HepG2 (cell line): ENCODE measurements at regions not wholly inside any gene's neighbourhood (a gene's known extent, or its start where the extent isn't known, plus 50 kb on each side); places are given as distances from the start of the nearest gene placed in this dataset.

Experiments used
- ATAC-seq: fragments of 200-7000 bp; cut with Tn5 transposase; 3 replicates; pipeline ENCODE4 v1.9.1; 2020; ENCODE audit warnings: mild to moderate bottlenecking, moderate library complexity
- BruUV-seq: library from RNA; stranded (reverse); fragments of 400-500 nt; replicated peaks from 2 replicates; lab custom pipeline; 2021; lab: Mats Ljungman, UMichigan
- CTCF ChIA-PET: fragments of 300-600 bp; formaldehyde crosslinking; extraction: SDS; loops from one replicate; lab custom pipeline; 2021; ENCODE audit warnings: low total read pairs, inconsistent platforms, low intra/inter-chr PET ratio; lab: Yijun Ruan, JAX
- POLR2A ChIA-PET: fragments of 350-600 bp; sonication (Branson Sonifier 250); formaldehyde crosslinking; loops from one replicate; lab custom pipeline; 2020; ENCODE audit warnings: antibody characterized with exemption, inconsistent platforms; lab: Yijun Ruan, JAX
- DNase-seq: peaks from one replicate; pipeline ENCODE4 v3.0.0-alpha.2; 2015; ENCODE audit warnings: low spot score
- FAIRE-seq: peaks from 3 replicates; lab custom pipeline; 2011; peaks lifted over from hg19 to GRCh38; lab: Jason Lieb, UNC
- H2AFZ ChIP-seq: one replicate; pipeline ENCODE4 v1.6.1; 2011; ENCODE audit warnings: low read length, inconsistent platforms
- H3K27ac ChIP-seq: fragments of 300-600 bp; 3 replicates; pipeline ENCODE4 v1.8.0; 2011; ENCODE audit warnings: mixed run types, mild to moderate bottlenecking, mixed read lengths, low read length, inconsistent platforms; ENCODE audit not compliant: insufficient read depth; ENCODE audit errors: extremely low read length
- H3K27me3 ChIP-seq, 2 experiments: fragments of 200-600 bp in 1 of 2; 2 replicates in 1 of 2; 3 replicates in 1 of 2; pipeline versions ENCODE4 v1.6.0 to v1.8.0; 2011; ENCODE audit warnings: low read length in 2 of 2, mild to moderate bottlenecking in 2 of 2, moderate library complexity in 2 of 2, inconsistent platforms in 1 of 2; ENCODE audit not compliant: insufficient read depth in 2 of 2, control insufficient read depth in 1 of 2
- H3K36me3 ChIP-seq, 2 experiments: fragments of 200-600 bp in 1 of 2; replicated peaks in 1 of 2; 2 replicates in 1 of 2; 3 replicates in 1 of 2; pipeline versions ENCODE4 v1.5.1 to v1.8.0; 2011; ENCODE audit warnings: low read length in 2 of 2, inconsistent platforms in 1 of 2; ENCODE audit not compliant: insufficient read depth in 2 of 2, control insufficient read depth in 1 of 2
- H3K4me1 ChIP-seq: 2 replicates; pipeline ENCODE4 v1.5.1; 2012; ENCODE audit warnings: low read length, inconsistent platforms; ENCODE audit not compliant: insufficient read depth
- H3K4me2 ChIP-seq: 2 replicates; pipeline ENCODE4 v1.6.0; 2011; ENCODE audit warnings: low read depth, low read length, inconsistent platforms
- H3K4me3 ChIP-seq, 3 experiments: fragments of 200-600 bp in 1 of 3; sonication (generic), shearing (Covaris generic) in 1 of 3; replicated peaks in 1 of 3; 2 replicates each; pipeline ENCODE4 v1.5.1; 2011 to 2016; ENCODE audit warnings: low read length in 3 of 3, inconsistent platforms in 2 of 3, low read depth in 2 of 3, mild to moderate bottlenecking in 2 of 3, control low read depth in 1 of 3, mixed read lengths in 1 of 3; ENCODE audit not compliant: insufficient read depth in 1 of 3
- H3K79me2 ChIP-seq: one replicate; pipeline ENCODE4 v1.6.1; 2011; ENCODE audit warnings: low read length, inconsistent platforms; ENCODE audit not compliant: insufficient read depth
- H3K9ac ChIP-seq: 2 replicates; pipeline ENCODE4 v1.6.0; 2011; ENCODE audit warnings: mild to moderate bottlenecking, low read depth, low read length, inconsistent platforms; ENCODE audit not compliant: insufficient read depth
- H3K9me3 ChIP-seq: 2 replicates; pipeline ENCODE4 v1.5.1; 2012; ENCODE audit warnings: mild to moderate bottlenecking, low read length
- H4K20me1 ChIP-seq: 2 replicates; pipeline ENCODE4 v1.6.0; 2011; ENCODE audit warnings: inconsistent platforms, mild to moderate bottlenecking, low read length, moderate library complexity; ENCODE audit not compliant: insufficient read depth
- AGO2 ChIP-seq: fragments of 200-400 bp; formaldehyde crosslinking; optimal IDR thresholded peaks from 2 replicates; pipeline ENCODE3; 2017; ENCODE audit warnings: mild to moderate bottlenecking, low read depth, low read length, moderate library complexity
- AKAP8 ChIP-seq: sonication (generic); formaldehyde crosslinking; IDR thresholded peaks from 2 replicates; pipeline ENCODE4 v1.5.1; 2020; ENCODE audit warnings: mild to moderate bottlenecking, missing genetic modification reagents
- GLI4 ChIP-seq: sonication (generic); formaldehyde crosslinking; IDR thresholded peaks from 2 replicates; pipeline ENCODE4 v1.5.1; 2020; ENCODE audit warnings: missing genetic modification reagents, mild to moderate bottlenecking, moderate library complexity, borderline replicate concordance
- MTA3 ChIP-seq: sonication (generic); formaldehyde crosslinking; IDR thresholded peaks from 2 replicates; pipeline ENCODE4 v1.4.0; 2020; ENCODE audit warnings: missing genetic modification reagents
- RFXANK ChIP-seq: IDR thresholded peaks from 2 replicates; pipeline ENCODE4 v1.6.1; 2016
- SCMH1 ChIP-seq: sonication (generic); formaldehyde crosslinking; IDR thresholded peaks from 2 replicates; pipeline ENCODE4 v1.9.0; 2021; ENCODE audit warnings: missing genetic modification reagents, mild to moderate bottlenecking, borderline replicate concordance
- SNAPC2 ChIP-seq: sonication (generic); formaldehyde crosslinking; IDR thresholded peaks from 2 replicates; pipeline ENCODE4 v1.8.1; 2022; ENCODE audit warnings: mild to moderate bottlenecking, missing genetic modification reagents
- ZNF18 ChIP-seq: sonication (generic); formaldehyde crosslinking; IDR thresholded peaks from 2 replicates; pipeline ENCODE4 v1.8.0; 2022; ENCODE audit warnings: mild to moderate bottlenecking, missing genetic modification reagents; ENCODE audit not compliant: insufficient replicate concordance
- ZNF20 ChIP-seq: sonication (generic); formaldehyde crosslinking; IDR thresholded peaks from 2 replicates; pipeline ENCODE4 v1.4.0; 2020; ENCODE audit warnings: mild to moderate bottlenecking, moderate library complexity, missing genetic modification reagents
- ZSCAN31 ChIP-seq: sonication (generic); formaldehyde crosslinking; IDR thresholded peaks from 2 replicates; pipeline ENCODE4 v1.5.0; 2020; ENCODE audit warnings: low read depth, mild to moderate bottlenecking, missing genetic modification reagents
- WGBS: methylation state at CpG from one replicate; pipeline ENCODE4 v1.1.6; 2017; ENCODE audit warnings: low lambda C conversion rate; 5-methylcytosine and 5-hydroxymethylcytosine counted together
- in situ Hi-C: cut with HindIII; loops from 2 replicates; pipeline ENCODE4 v1.10.0; 2017; ENCODE audit warnings: low pct_unique_long_range_greater_than_20kb; ENCODE audit not compliant: extremely low pct_ligation_motif_present
- intact Hi-C: fragments of 100-400 bp; cut with micrococcal nuclease; formaldehyde crosslinking; loops from one replicate; pipeline ENCODE4 v1.10.0; 2022; ENCODE audit not compliant: unreplicated experiment
- TF ChIP-seq, protein P1 (sequence below): fragments of 450-650 bp; IDR thresholded peaks from 2 replicates; pipeline ENCODE4 v1.6.1; 2017; ENCODE audit warnings: mild to moderate bottlenecking
- TF ChIP-seq, protein P2 (sequence below): IDR thresholded peaks from 2 replicates; pipeline ENCODE4 v1.6.1; 2018; ENCODE audit warnings: missing genetic modification reagents, mild to moderate bottlenecking, missing compliant biosample characterization
- TF ChIP-seq, protein P3 (sequence below): sonication (generic); formaldehyde crosslinking; IDR thresholded peaks from 2 replicates; pipeline ENCODE4 v1.5.0; 2020; ENCODE audit warnings: mild to moderate bottlenecking, missing genetic modification reagents
- TF ChIP-seq, protein P4 (sequence below): sonication (generic); formaldehyde crosslinking; IDR thresholded peaks from 2 replicates; pipeline ENCODE4 v1.4.0; 2020; ENCODE audit warnings: missing genetic modification reagents

DNA sequence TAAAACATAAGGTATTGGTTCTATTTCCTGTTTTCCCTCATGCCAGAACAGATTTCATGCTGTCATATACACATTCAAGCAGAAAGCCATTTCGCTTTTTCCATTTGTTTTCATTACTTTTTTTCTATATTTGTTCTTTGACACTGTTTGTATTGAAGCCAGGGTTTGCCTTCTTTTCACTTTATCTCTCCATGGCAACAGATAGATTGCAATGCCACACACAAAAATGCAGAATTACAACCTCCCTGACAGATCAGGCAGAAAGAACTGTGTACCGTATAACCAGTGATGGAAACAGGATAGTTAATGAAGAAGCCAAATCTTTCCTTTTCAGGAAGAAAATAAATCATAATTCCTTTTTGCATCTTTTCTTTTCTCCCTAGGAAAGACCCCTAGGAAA is 103.0 kb upstream of the PCGF5 start:
- Histone ChIP-seq H3K4me1 (no peaks in the 10 kb centered on the region), H3K79me2 (no peaks in the 10 kb centered on the region), H3K27me3 (peaks cover 0 to 12% of the 10 kb centered on the region in 2 experiments; a peak in 2 of 5 replicates), H3K9ac (no peak overlapping the region), H4K20me1 (no peaks in the 10 kb centered on the region), H3K36me3 (no peaks in the 10 kb centered on the region), H3K27ac (no peak overlapping the region), H3K4me2 (no peak overlapping the region), H3K4me3 (no peak overlapping the region), H3K9me3 (no peaks in the 10 kb centered on the region), H2AFZ (no peak overlapping the region)
- DNase-seq (no peak), FAIRE-seq (no peak), ATAC-seq (no peak)
- BruUV-seq: no TSS peak
- TF ChIP-seq GLI4 (CRISPR knock-in tag) (no peak), MTA3 (CRISPR knock-in tag) (no peak), RFXANK (CRISPR knock-in tag) (no peak), SNAPC2 (CRISPR knock-in tag) (no peak), SCMH1 (no peak), ZNF20 (CRISPR knock-in tag) (no peak), ZNF18 (CRISPR knock-in tag) (no peak), AGO2 (no peak), ZSCAN31 (CRISPR knock-in tag) (no peak), AKAP8 (CRISPR knock-in tag) (no peak)
- TF ChIP-seq, protein P1, sequence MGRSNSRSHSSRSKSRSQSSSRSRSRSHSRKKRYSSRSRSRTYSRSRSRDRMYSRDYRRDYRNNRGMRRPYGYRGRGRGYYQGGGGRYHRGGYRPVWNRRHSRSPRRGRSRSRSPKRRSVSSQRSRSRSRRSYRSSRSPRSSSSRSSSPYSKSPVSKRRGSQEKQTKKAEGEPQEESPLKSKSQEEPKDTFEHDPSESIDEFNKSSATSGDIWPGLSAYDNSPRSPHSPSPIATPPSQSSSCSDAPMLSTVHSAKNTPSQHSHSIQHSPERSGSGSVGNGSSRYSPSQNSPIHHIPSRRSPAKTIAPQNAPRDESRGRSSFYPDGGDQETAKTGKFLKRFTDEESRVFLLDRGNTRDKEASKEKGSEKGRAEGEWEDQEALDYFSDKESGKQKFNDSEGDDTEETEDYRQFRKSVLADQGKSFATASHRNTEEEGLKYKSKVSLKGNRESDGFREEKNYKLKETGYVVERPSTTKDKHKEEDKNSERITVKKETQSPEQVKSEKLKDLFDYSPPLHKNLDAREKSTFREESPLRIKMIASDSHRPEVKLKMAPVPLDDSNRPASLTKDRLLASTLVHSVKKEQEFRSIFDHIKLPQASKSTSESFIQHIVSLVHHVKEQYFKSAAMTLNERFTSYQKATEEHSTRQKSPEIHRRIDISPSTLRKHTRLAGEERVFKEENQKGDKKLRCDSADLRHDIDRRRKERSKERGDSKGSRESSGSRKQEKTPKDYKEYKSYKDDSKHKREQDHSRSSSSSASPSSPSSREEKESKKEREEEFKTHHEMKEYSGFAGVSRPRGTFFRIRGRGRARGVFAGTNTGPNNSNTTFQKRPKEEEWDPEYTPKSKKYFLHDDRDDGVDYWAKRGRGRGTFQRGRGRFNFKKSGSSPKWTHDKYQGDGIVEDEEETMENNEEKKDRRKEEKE: no peak
- TF ChIP-seq, protein P2, sequence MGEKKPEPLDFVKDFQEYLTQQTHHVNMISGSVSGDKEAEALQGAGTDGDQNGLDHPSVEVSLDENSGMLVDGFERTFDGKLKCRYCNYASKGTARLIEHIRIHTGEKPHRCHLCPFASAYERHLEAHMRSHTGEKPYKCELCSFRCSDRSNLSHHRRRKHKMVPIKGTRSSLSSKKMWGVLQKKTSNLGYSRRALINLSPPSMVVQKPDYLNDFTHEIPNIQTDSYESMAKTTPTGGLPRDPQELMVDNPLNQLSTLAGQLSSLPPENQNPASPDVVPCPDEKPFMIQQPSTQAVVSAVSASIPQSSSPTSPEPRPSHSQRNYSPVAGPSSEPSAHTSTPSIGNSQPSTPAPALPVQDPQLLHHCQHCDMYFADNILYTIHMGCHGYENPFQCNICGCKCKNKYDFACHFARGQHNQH (CRISPR knock-in tag): no peak
- TF ChIP-seq, protein P3, sequence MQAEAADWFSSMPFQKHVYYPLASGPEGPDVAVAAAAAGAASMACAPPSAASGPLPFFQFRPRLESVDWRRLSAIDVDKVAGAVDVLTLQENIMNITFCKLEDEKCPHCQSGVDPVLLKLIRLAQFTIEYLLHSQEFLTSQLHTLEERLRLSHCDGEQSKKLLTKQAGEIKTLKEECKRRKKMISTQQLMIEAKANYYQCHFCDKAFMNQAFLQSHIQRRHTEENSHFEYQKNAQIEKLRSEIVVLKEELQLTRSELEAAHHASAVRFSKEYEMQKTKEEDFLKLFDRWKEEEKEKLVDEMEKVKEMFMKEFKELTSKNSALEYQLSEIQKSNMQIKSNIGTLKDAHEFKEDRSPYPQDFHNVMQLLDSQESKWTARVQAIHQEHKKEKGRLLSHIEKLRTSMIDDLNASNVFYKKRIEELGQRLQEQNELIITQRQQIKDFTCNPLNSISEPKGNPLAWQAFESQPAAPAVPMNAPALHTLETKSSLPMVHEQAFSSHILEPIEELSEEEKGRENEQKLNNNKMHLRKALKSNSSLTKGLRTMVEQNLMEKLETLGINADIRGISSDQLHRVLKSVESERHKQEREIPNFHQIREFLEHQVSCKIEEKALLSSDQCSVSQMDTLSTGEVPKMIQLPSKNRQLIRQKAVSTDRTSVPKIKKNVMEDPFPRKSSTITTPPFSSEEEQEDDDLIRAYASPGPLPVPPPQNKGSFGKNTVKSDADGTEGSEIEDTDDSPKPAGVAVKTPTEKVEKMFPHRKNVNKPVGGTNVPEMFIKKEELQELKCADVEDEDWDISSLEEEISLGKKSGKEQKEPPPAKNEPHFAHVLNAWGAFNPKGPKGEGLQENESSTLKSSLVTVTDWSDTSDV (CRISPR knock-in tag): no peak
- TF ChIP-seq, protein P4, sequence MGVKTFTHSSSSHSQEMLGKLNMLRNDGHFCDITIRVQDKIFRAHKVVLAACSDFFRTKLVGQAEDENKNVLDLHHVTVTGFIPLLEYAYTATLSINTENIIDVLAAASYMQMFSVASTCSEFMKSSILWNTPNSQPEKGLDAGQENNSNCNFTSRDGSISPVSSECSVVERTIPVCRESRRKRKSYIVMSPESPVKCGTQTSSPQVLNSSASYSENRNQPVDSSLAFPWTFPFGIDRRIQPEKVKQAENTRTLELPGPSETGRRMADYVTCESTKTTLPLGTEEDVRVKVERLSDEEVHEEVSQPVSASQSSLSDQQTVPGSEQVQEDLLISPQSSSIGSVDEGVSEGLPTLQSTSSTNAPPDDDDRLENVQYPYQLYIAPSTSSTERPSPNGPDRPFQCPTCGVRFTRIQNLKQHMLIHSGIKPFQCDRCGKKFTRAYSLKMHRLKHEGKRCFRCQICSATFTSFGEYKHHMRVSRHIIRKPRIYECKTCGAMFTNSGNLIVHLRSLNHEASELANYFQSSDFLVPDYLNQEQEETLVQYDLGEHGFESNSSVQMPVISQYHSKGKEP (CRISPR knock-in tag): no peak
- CTCF ChIA-PET: no interaction called here
- 7% methylated on average over 2 of the region's 2 CpGs for WGBS
- POLR2A ChIA-PET: no interaction called here
- intact Hi-C loops (no loop called here), in situ Hi-C loops (no loop called here)
